ENCODE measurements at regions not wholly inside any gene's neighbourhood (a gene's known extent, or its start where the extent isn't known, plus 50 kb on each side); places are given as distances from the start of the nearest gene placed in this dataset.

DNA sequence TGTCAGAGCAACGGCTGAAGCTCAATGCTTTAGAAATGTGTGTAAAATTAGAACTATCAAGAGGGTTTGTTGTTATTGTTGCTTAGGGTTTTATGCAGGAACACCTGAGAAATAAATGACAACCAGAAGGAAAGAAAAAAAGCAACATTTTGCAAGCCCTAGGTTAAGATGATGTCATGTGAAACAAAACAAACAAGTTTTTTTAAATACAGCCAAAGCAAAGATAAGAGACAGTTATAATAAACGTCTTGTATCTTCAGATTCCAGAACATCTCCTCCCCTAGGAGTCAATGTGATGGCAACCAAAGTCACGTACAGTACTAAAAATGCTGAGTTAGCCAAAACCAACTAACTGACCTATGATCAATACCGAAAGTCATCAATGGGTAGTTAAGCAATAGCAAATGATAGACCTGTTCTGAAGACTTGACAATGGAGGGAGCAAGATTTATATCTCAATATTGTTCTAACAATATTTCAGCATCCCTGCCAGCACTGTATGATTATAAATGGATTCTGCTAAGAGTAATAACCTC lies 55.3 kb upstream of the NOCT start:
- Histone ChIP-seq H3K36me3 (no peaks in the 10 kb centered on the region), H3K27me3 (no peaks in the 10 kb centered on the region), H3K4me1 (ENCODE audit: insufficient read depth) (no peaks in the 10 kb centered on the region), H3K27ac (no peak overlapping the region), H3K4me3 (no peak overlapping the region), H3K9me3 (no peaks in the 10 kb centered on the region)
- WGBS, 3 donors: 38 to 63% (median 58%) methylated on average over 4 of the region's 4 CpGs
- intact Hi-C loops (cut with DNase I): no loop called here
- TF ChIP-seq EP300 (IDR thresholded peaks at IDR 0.05) (no peak), POLR2A (IDR thresholded peaks at IDR 0.05) (no peak)
- TF ChIP-seq, protein P1, sequence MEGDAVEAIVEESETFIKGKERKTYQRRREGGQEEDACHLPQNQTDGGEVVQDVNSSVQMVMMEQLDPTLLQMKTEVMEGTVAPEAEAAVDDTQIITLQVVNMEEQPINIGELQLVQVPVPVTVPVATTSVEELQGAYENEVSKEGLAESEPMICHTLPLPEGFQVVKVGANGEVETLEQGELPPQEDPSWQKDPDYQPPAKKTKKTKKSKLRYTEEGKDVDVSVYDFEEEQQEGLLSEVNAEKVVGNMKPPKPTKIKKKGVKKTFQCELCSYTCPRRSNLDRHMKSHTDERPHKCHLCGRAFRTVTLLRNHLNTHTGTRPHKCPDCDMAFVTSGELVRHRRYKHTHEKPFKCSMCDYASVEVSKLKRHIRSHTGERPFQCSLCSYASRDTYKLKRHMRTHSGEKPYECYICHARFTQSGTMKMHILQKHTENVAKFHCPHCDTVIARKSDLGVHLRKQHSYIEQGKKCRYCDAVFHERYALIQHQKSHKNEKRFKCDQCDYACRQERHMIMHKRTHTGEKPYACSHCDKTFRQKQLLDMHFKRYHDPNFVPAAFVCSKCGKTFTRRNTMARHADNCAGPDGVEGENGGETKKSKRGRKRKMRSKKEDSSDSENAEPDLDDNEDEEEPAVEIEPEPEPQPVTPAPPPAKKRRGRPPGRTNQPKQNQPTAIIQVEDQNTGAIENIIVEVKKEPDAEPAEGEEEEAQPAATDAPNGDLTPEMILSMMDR (IDR thresholded peaks at IDR 0.05): no peak
- no peak for DNase-seq

DNA sequence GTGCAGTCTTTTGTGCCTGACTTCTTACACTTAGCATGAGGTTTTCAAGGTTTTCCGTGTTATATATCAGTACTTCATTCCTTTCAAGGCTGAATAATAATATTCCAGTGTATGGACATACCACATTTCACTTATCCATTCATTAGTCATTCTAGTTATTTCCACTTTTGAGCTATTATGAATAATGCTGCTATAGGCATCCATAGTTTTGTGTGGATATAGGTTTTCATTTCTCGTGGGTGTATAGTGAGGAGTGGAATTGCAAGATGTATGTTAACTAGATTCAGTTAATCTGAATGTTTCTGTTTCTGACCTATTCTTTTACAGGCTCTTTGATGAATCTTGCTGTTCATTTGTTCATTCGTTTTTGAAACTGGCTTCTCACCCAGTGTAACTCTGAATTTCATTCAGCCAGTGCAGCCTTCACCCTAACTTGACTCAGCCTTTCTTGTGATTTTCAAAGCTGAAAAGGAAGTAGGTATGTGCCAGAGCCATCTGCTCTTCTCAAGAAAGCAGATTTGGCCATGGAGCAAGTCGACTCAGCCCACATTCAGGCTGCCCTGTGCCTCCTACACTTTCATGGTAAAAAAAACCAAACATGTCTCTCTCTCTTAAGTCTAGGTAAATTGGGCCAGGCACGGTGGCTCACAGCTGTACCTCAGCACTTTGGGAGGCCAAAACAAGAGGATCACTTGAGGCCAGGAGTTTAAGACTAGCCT lies 56.3 kb upstream of the NOCT start:
- no peaks in the 10 kb centered on the region for H3K9me3 ChIP-seq
- no peak overlapping the region for H3K27ac ChIP-seq
- H3K4me1 ChIP-seq (ENCODE audit: insufficient read depth): no peaks in the 10 kb centered on the region
- no peaks in the 10 kb centered on the region for H3K27me3 ChIP-seq
- H3K4me3 ChIP-seq: no peak overlapping the region
- intact Hi-C loops (cut with DNase I): no loop called here
- no peak for DNase-seq
- WGBS, 3 donors: 64 to 72% (median 70%) methylated on average over 5 of the region's 5 CpGs
- TF ChIP-seq EP300 (IDR thresholded peaks at IDR 0.05) (no peak), POLR2A (IDR thresholded peaks at IDR 0.05) (no peak)
- TF ChIP-seq, protein P1 (IDR thresholded peaks at IDR 0.05): no peak
- no peaks in the 10 kb centered on the region for H3K36me3 ChIP-seq

DNA sequence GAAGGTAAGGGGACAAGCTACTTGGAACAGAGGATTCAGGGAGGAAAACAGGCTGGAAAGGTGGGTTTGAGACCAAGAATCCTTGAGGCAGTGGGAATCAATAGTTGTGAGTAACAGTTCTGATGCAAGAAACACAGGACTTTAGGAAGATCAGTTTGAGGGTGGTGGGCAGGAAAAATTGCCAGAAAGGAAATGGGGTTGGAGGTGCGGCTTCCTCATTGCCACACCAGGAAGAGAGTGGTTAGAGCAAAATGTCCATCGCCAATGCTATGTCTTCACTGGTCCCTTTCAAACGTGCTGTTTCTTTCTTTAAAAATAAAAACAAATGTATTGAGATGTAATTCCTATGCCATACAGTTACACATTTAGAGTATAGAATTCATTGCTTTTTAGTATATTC lies 57.1 kb upstream of the NOCT start:
- no peak overlapping the region for H3K4me3 ChIP-seq
- 84 to 88% (median 86%) methylated on average over 3 of the region's 3 CpGs for WGBS, 3 donors
- no peaks in the 10 kb centered on the region for H3K36me3 ChIP-seq
- no peak overlapping the region for H3K27ac ChIP-seq
- H3K4me1 ChIP-seq (ENCODE audit: insufficient read depth): no peaks in the 10 kb centered on the region
- TF ChIP-seq EP300 (IDR thresholded peaks at IDR 0.05): no peak
- TF ChIP-seq, protein P1 (IDR thresholded peaks at IDR 0.05): no peak
- TF ChIP-seq POLR2A (IDR thresholded peaks at IDR 0.05): no peak
- no peaks in the 10 kb centered on the region for H3K9me3 ChIP-seq
- no peaks in the 10 kb centered on the region for H3K27me3 ChIP-seq
- intact Hi-C loops (cut with DNase I): no loop called here
- no peak for DNase-seq

DNA sequence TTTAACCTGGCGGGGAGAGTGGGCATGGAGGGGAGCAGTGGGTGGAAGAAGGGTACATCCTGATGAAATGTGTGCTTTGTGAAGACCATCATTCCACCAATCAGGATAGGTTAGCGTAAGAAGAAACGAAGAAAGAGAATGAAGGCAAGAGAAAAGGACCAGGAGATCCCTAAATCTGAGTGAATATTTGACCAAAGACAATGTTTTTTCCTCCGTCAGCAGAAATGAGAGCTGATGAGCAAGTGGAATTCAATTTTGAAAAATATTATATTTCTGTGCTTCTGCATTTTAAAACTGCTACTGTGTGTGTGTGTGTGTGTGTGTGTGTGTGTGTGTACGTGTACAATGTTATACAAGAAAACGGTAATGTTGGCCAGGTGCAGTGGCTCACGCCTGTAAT lies 58.3 kb upstream of the NOCT start:
- no peak for DNase-seq
- no peak overlapping the region for H3K4me3 ChIP-seq
- H3K27me3 ChIP-seq: no peaks in the 10 kb centered on the region
- H3K36me3 ChIP-seq: no peaks in the 10 kb centered on the region
- TF ChIP-seq, protein P1 (IDR thresholded peaks at IDR 0.05): no peak
- no peak for TF ChIP-seq EP300 (IDR thresholded peaks at IDR 0.05)
- TF ChIP-seq POLR2A (IDR thresholded peaks at IDR 0.05): no peak
- WGBS, 3 donors: 90 to 97% (median 95%) methylated on average over 7 of the region's 7 CpGs
- no peak overlapping the region for H3K27ac ChIP-seq
- H3K4me1 ChIP-seq (ENCODE audit: insufficient read depth): no peaks in the 10 kb centered on the region
- H3K9me3 ChIP-seq: no peaks in the 10 kb centered on the region
- intact Hi-C loops (cut with DNase I): no loop called here
